Endothelial cell of umbilical vein (primary cell): ENCODE measurements at regions not wholly inside any gene's neighbourhood (a gene's known extent, or its start where the extent isn't known, plus 50 kb on each side); places are given as distances from the start of the nearest gene placed in this dataset.

ENCODE experiments used
- BruUV-seq: library from RNA; stranded (reverse); fragments of 400-500 nt; replicated peaks from 2 replicates; lab custom pipeline; 2021; lab: Mats Ljungman, UMichigan
- CTCF ChIA-PET: fragments of 300-600, 350-600 bp; sonication (Branson Sonifier 250); formaldehyde crosslinking; loops from one replicate; lab custom pipeline; 2021; ENCODE audit warnings: antibody characterized with exemption, inconsistent platforms; lab: Charles Lee
- POLR2A ChIA-PET: fragments of 300-600, 350-600 bp; sonication (Branson Sonifier 250); formaldehyde crosslinking; loops from one replicate; lab custom pipeline; 2021; ENCODE audit warnings: antibody characterized with exemption, inconsistent platforms; lab: Charles Lee
- DNase-seq: peaks from one replicate; pipeline ENCODE4 v3.0.0-alpha.2; 2011; ENCODE audit warnings: low read depth, low spot score
- FAIRE-seq: peaks from 2 replicates; lab custom pipeline; 2011; peaks lifted over from hg19 to GRCh38; lab: Jason Lieb, UNC
- H2AFZ ChIP-seq: 2 replicates; pipeline ENCODE4 v1.6.0; 2012; ENCODE audit warnings: low read depth, low read length, control low read depth, inconsistent platforms
- H3K27ac ChIP-seq: 2 replicates; pipeline ENCODE4 v1.5.1; 2011; ENCODE audit warnings: low read depth, mild to moderate bottlenecking, control low read depth, low read length, moderate library complexity; ENCODE audit not compliant: insufficient read depth
- H3K27me3 ChIP-seq, 2 experiments: 2 replicates each; pipeline versions ENCODE4 v1.6.0 to v1.6.1; 2011; ENCODE audit warnings: low read length in 2 of 2, mixed read lengths in 1 of 2; ENCODE audit not compliant: control insufficient read depth in 2 of 2, insufficient read depth in 2 of 2
- H3K36me3 ChIP-seq, 2 experiments: 2 replicates in 1 of 2; 3 replicates in 1 of 2; pipeline ENCODE4 v1.5.1; 2011; ENCODE audit warnings: low read length in 2 of 2, mild to moderate bottlenecking in 1 of 2, moderate library complexity in 1 of 2; ENCODE audit not compliant: control insufficient read depth in 2 of 2, insufficient read depth in 2 of 2; ENCODE audit errors: extremely low read depth in 1 of 2
- H3K4me1 ChIP-seq: 3 replicates; pipeline ENCODE4 v1.5.1; 2011; ENCODE audit warnings: mild to moderate bottlenecking, low read length; ENCODE audit not compliant: control insufficient read depth, insufficient read depth; ENCODE audit errors: extremely low read depth
- H3K4me2 ChIP-seq: 2 replicates; pipeline ENCODE4 v1.6.1; 2011; ENCODE audit warnings: low read length, control low read depth, mixed read lengths; ENCODE audit not compliant: insufficient read depth
- H3K4me3 ChIP-seq, 3 experiments: fragments of 200-600 bp in 1 of 3; sonication (generic), shearing (Covaris generic) in 1 of 3; replicated peaks in 1 of 3; 2 replicates each; pipeline ENCODE4 v1.5.1; 2011 to 2016; ENCODE audit warnings: control low read depth in 3 of 3, low read length in 3 of 3, mild to moderate bottlenecking in 2 of 3, inconsistent platforms in 1 of 3, low read depth in 1 of 3, moderate library complexity in 1 of 3; ENCODE audit not compliant: insufficient read depth in 1 of 3
- H3K79me2 ChIP-seq: 2 replicates; pipeline ENCODE4 v1.6.0; 2012; ENCODE audit warnings: low read length, inconsistent platforms; ENCODE audit not compliant: control insufficient read depth, insufficient read depth
- H3K9ac ChIP-seq: replicated peaks from 2 replicates; pipeline ENCODE3; 2011; ENCODE audit warnings: low read length, control low read depth; ENCODE audit not compliant: insufficient read depth; ENCODE audit errors: extremely low read depth
- H3K9me1 ChIP-seq: replicated peaks from 3 replicates; pipeline ENCODE4 v1.6.0; 2011; ENCODE audit warnings: mild to moderate bottlenecking, low read length; ENCODE audit not compliant: control insufficient read depth, insufficient read depth; ENCODE audit errors: extremely low read depth
- H3K9me3 ChIP-seq: replicated peaks from 2 replicates; pipeline ENCODE4 v1.5.1; 2012; ENCODE audit warnings: low read length, inconsistent platforms; ENCODE audit not compliant: control insufficient read depth, insufficient read depth
- H4K20me1 ChIP-seq: replicated peaks from 2 replicates; pipeline ENCODE3; 2011; ENCODE audit warnings: mild to moderate bottlenecking, low read length; ENCODE audit not compliant: control insufficient read depth, insufficient read depth; ENCODE audit errors: extremely low read depth
- EZH2 ChIP-seq: IDR thresholded peaks from 2 replicates; pipeline ENCODE4 v1.6.1; 2012; ENCODE audit warnings: borderline replicate concordance, low read depth, mild to moderate bottlenecking, moderate library complexity, low read length, inconsistent platforms; ENCODE audit not compliant: severe bottlenecking
- FOS ChIP-seq: IDR thresholded peaks from 2 replicates; pipeline ENCODE4 v1.6.1; 2011; ENCODE audit warnings: mild to moderate bottlenecking, low read length, moderate library complexity, borderline replicate concordance; ENCODE audit not compliant: insufficient read depth
- GATA2 ChIP-seq: IDR thresholded peaks from 2 replicates; pipeline ENCODE4 v1.7.0; 2011; ENCODE audit warnings: low read depth, mild to moderate bottlenecking, moderate library complexity, mixed read lengths, low read length; ENCODE audit not compliant: insufficient read length, insufficient read depth
- JUN ChIP-seq: IDR thresholded peaks from 2 replicates; pipeline ENCODE4 v1.6.1; 2011; ENCODE audit warnings: borderline replicate concordance, low read depth; ENCODE audit not compliant: insufficient read length, insufficient read depth
- MYC ChIP-seq: IDR thresholded peaks from one replicate; pipeline ENCODE4 v1.6.1; 2011; ENCODE audit warnings: mild to moderate bottlenecking, low read depth, low read length
- POLR2A ChIP-seq: IDR thresholded peaks from 2 replicates; pipeline ENCODE4 v1.6.1; 2012; ENCODE audit warnings: low read depth, mild to moderate bottlenecking, control low read depth, low read length
- POLR2AphosphoS5 ChIP-seq: IDR thresholded peaks from 2 replicates; pipeline ENCODE4 v1.6.1; 2012; ENCODE audit warnings: low read depth, mild to moderate bottlenecking, control low read depth, low read length, moderate library complexity; ENCODE audit not compliant: insufficient read depth
- dilution Hi-C: fragments of 300-500 bp; cut with MboI; formaldehyde crosslinking; loops from one replicate; pipeline ENCODE4 v1.15.0; 2019; ENCODE audit warnings: low sequenced_read_pairs; ENCODE audit not compliant: extremely low pct_ligation_motif_present
- intact Hi-C: fragments of 100-400 bp; cut with micrococcal nuclease; formaldehyde crosslinking; loops from one replicate; pipeline ENCODE4 v1.10.0; 2022
- TF ChIP-seq, protein P1 (sequence below), 2 donors: IDR thresholded peaks; 1 replicate in 1 of 2; 2 replicates in 1 of 2; pipeline ENCODE4 v1.5.1; 2011; ENCODE audit warnings: low read length in 2 of 2, mild to moderate bottlenecking in 2 of 2, moderate library complexity in 2 of 2, control low read depth in 1 of 2, inconsistent platforms in 1 of 2, low read depth in 1 of 2; ENCODE audit not compliant: insufficient read depth in 1 of 2; ENCODE audit errors: extremely low read depth in 1 of 2
- TF ChIP-seq, protein P2 (sequence below): IDR thresholded peaks from 2 replicates; pipeline ENCODE4 v1.6.1; 2011; ENCODE audit not compliant: insufficient read depth, insufficient read length

GRCh38 chr11:116077092-116077491 lies 572.9 kb upstream of the CADM1 start:
- DNase-seq: no peak
- no peak overlapping the region for H3K9ac ChIP-seq
- no peak overlapping the region for H2AFZ ChIP-seq
- TF ChIP-seq GATA2 (no peak), MYC (no peak), EZH2 (no peak), POLR2A (no peak), JUN (no peak), POLR2AphosphoS5 (no peak), FOS (no peak)
- TF ChIP-seq, protein P1, sequence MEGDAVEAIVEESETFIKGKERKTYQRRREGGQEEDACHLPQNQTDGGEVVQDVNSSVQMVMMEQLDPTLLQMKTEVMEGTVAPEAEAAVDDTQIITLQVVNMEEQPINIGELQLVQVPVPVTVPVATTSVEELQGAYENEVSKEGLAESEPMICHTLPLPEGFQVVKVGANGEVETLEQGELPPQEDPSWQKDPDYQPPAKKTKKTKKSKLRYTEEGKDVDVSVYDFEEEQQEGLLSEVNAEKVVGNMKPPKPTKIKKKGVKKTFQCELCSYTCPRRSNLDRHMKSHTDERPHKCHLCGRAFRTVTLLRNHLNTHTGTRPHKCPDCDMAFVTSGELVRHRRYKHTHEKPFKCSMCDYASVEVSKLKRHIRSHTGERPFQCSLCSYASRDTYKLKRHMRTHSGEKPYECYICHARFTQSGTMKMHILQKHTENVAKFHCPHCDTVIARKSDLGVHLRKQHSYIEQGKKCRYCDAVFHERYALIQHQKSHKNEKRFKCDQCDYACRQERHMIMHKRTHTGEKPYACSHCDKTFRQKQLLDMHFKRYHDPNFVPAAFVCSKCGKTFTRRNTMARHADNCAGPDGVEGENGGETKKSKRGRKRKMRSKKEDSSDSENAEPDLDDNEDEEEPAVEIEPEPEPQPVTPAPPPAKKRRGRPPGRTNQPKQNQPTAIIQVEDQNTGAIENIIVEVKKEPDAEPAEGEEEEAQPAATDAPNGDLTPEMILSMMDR (IDR thresholded peaks at IDR 0.05; ENCODE audit: extremely low read depth in 1 of 2, insufficient read depth in 1 of 2, low read depth in 1 of 2, low read length in 2 of 2): no peak
- TF ChIP-seq, protein P2, sequence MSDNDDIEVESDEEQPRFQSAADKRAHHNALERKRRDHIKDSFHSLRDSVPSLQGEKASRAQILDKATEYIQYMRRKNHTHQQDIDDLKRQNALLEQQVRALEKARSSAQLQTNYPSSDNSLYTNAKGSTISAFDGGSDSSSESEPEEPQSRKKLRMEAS: no peak
- no peak overlapping the region for H3K4me3 ChIP-seq
- ChIA-PET CTCF (no interaction called here), POLR2A (no interaction called here)
- FAIRE-seq: no peak
- dilution Hi-C loops: no loop called here
- intact Hi-C loops: no loop called here
- no TSS peak for BruUV-seq
- H3K9me3 ChIP-seq: no peaks in the 10 kb centered on the region
- H3K9me1 ChIP-seq: no peaks in the 10 kb centered on the region
- no peaks in the 10 kb centered on the region for H3K36me3 ChIP-seq
- H3K4me2 ChIP-seq: no peak overlapping the region
- no peaks in the 10 kb centered on the region for H3K79me2 ChIP-seq
- H3K4me1 ChIP-seq: no peaks in the 10 kb centered on the region
- no peaks in the 10 kb centered on the region for H3K27me3 ChIP-seq
- no peak overlapping the region for H3K27ac ChIP-seq
- H4K20me1 ChIP-seq: no peaks in the 10 kb centered on the region
